ENCODE measurements at regions not wholly inside any gene's neighbourhood (a gene's known extent, or its start where the extent isn't known, plus 50 kb on each side); places are given as distances from the start of the nearest gene placed in this dataset.
A peak's percentile ranks its signal among the peaks of the same experiment; 100 is the strongest.

DNA sequence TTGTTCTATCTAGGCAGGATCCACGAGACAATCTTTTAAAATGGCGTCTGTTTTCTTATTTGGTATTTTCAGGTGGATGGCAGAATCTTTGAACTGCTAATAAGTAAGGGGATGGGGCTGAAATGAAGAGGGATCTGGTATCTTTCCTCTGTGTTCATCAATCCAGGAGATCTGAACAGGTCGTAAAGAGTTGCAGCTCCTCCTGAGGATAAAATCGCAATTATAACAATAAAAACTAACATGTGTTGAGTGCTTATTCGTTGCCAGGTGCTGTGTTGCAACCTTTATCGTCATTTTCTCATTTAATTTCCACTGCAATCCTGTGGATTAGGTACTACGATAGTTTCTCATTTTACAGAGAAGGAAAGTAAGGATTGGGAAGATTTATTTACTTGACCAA, 134.6 kb upstream of the DPYD start:
- DNase-seq = no peak

DNA sequence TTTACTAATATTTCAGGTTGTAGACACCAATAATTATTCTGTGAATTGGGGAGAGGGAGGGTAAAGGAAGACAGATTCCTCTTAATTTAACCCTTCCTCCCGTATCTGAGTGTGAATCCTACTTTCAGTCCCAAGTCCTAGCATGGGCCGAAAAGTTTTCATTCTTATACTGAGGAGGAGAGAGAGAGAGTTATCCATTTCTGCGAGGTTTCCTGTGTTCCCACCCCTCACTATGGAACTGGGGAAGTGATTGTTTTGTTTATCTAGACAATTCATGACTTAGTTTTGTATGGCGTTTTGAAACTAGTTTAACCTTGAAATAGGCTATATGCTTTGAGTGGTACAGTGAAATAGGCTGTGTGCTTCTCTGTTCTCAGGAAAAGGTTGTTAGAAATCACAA, 134.0 kb upstream of the DPYD start:
- no peak for DNase-seq

DNA sequence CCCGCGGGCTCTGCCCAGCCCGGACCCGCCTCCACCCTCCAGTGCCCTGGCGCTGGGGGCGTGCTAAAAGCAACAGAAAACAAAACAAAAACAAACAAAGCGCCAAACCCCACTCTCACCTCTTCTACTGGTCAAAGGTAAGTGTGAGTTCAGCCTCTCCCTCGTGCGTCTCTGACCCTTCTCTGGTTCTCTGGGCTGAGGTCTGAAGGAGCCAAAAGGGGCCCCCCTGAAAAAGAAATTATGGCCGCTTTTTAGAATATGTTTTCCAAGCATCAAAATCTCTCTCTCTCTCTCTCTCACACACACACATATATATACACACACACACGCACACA, 133.5 kb upstream of the DPYD start:
- no peak for DNase-seq

DNA sequence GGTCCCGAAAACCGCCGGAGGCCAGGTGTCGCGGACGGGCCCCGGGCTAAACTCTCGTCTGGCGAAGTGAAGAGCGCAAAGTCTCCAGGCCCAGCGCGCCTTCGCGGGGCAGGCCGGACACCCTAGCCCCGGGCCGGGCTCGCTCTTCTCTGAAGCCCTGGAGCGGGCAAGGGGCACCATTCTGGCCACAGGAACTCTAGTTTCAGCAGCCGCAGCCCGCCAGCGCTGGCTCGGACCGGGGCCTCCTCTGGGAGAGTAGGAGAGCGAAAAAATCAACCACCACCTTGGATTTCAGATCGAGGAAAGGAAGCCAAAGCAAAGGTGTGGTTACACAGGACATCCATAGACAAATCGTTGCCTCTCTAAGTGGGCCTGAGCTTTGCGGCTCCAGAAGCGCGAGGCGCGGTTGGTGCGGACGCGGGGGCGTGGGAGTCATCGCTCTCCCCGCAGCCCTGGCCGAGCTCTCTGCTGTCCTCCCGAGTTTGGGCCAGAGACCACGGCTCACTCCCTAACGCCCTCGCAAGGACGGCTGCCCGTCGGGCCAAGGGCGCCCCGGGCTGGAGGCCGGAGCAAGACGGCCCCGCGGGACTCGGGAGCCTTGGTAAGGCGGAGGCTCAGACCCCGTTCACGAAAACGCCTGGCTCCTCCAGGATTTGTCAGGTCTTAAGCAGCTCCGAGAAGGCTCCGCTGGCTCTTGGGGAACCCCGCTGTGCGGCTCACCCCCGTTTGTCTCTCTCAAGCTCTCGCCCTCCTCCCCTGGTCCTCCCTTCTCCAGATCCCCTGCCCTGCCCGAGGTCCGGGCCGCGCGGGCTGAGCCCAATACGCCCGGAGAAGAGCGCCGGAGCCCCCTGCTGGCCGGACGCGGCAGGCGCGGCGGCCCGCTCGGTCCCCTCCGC, 132.9 kb upstream of the DPYD start:
- DNase-seq = peak; percentile 75

DNA sequence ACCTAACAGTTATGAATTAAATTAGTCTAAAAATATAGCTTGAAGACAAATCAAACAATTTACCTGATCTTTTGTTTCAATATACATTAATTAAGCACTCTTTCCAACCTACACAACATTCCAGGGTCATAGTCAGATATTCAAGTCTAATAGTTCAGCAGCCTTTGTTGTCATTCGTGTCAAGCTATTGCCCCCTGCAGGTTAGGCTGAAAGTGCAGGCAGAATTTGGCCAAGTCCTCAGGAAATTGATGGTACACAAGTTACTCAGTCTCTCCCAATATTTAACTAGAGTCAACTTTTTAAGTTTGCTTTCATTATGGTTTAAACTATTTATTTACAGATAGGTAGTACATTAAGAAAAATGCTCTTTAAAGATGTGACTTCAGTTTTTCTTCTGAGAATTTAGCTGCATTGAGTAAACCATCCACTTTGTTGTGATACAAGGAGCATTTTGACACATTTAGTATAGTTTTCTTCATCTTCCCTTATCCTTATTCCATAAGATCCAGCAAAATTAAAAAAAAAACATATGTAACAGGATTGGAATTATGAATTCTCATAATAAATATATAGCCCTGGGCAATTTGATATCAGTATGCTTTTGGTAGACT, 130.3 kb upstream of the DPYD start:
- DNase-seq = peak; percentile 73

DNA sequence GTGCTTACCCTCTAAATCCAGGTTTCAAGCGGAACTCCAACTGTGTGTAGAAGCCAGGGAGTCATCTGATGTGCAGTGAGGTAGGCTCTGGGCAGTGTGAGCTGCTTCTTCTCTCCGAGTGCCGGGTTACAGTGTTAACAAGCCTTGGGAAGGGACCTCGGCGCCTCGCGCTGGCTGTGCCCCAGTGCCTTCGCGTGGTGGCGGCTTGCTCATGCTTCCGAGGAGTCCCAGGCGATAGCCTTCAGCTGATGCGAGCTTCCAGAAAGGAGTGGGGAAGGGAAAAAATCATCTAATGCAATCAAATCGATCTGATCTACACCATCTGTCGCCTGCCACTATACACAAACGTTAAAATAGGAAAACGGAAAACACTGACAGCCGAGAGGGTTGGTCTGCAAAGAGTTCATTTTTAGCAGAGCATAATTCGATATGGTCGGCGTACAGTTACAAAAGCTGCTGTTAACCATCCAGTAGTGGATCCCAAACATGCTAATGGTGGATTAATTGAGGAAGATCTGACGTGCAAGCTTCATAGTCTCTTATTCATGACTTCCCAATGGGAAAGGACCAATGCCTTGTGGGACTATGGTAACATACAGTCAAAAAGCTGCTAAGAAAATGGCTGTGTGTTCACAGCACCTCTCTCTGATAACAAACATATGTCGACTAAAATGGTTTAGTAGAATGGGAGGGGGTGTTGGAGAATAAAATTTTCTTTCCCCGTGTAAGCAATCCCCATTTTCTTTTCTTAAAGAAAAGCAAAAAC, 128.7 kb upstream of the DPYD start:
- DNase-seq = no peak

DNA sequence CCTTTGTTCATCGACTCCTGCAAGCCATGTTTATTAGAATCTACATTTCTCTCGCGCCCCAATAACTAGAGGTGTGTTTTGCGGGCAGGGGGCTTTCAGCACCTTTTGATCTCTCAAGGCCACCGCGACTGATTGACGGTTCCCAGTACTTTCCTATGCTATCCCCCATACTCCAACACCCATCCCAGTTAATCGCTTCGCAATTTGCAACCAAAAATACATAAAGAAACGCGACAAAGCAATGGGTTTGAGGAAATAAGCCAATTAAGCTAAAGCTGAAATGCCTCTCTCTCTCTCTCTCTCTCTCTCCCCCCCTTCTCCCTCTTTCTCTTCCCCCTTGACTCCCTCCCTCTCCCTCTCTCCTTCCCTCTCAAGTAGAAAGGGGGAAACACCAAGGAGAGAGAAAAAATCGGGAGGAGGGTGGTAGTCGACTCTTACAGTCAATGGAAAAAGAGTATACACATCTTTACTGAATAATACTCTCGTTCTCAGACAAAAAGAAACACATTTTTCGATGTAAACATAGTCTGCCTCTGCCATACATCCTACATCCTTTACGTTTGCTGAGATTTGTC, 128.0 kb upstream of the DPYD start:
- DNase-seq = no peak

DNA sequence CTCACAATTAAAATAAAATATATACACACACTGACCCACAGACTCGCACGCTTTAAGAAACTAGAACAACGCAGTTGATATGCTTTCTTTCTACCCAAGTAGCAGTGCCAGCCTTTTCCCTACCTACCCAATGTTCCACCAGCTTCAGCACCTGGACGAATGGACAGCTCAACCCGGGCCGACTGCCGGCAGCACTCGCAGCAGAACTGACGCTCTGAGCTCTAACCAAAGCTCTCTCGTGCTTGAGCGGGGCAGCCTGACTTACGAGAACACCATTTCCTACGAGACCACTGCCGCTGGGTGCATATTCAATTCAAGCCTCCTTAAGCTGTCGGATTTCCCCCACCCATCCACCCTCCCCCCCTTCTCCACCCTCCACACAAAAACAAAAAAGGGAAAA, 127.4 kb upstream of the DPYD start:
- no peak for DNase-seq

DNA sequence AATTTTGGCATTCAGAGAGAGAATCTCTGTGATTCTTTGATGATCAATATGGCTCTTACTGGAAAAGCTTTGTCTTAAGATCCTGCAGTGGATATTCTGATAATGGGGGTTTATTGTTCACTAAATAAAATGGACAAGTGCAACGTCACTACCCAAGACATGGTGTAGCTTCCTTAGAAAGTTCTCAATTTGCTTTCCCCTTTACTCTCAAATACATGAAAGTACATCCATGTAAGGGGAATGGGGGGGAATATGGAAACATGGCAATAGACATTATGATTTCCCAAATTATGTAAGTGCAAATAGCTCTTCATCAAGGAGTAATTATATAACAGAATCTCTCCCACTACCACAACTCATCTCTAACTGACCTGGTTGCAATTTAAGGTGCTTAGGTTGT, 126.3 kb upstream of the DPYD start:
- no peak for DNase-seq

DNA sequence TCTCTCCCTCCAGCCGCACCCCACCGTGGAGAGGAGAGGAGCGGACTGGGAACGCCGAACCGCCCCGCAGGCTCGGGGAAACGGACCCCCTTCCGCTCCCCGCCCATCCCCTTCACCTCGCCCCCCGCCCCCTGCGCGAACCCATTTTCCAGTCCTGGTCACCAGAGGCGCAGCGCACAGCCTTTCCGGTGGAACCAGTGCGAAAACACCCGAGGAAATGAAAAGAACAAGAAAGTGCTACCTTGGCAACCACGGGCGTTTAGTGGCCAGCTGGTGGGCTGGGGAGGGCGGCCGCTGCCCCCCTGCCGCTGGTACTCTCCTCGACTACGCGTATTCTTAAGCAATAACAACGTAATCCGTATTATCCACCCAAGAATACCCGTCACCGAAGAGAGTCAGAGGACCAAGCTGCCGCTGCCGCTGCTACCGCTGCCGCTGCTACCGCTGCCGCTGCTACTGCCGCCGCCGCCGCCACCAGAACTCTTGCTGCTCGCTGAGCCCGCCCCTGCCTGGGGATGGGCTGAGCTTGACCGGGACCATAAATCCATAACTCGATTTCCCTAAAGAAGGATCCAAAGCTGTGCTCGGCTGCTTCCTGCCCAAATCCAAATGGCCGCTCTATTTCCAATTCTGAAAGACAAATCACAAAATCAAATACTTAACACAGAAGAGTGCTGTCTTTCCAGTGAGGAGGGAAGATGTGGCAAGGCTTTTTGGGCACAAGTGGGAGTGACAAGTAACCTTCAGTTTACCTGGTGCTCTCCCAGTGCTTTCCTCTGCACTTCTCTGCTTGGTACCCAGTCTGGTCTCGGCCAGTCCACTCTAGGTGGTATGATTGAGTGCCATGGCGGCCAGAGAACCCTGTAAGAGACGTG, 125.2 kb upstream of the DPYD start:
- no peak for DNase-seq

DNA sequence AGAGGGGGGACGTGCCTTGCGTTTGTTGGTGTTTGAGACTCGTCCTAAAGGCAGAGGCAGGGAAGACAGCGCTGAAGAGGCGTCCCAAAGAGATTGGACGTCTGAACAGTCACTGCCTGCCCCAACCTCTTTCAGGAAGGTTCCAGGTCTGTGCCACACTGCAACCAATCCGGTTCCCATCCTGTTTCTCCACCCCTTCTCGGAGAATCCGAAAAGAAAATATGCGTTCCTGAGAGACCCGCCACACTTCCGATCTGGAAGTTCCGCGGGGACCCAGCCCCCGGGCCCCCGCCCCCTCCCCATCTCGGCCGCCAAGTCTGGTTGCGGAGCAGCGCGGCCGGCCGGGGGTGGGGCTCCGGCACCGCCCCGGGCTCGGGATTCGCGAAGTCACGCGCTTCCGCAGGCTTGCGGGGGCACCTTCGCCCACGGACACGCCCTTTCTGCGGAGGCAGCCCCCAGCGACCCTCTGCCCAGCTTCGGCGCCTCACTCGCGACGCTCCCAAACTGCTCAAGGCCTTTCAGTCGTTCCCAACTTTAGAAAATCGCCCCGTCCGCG, 124.5 kb upstream of the DPYD start:
- no peak for DNase-seq

DNA sequence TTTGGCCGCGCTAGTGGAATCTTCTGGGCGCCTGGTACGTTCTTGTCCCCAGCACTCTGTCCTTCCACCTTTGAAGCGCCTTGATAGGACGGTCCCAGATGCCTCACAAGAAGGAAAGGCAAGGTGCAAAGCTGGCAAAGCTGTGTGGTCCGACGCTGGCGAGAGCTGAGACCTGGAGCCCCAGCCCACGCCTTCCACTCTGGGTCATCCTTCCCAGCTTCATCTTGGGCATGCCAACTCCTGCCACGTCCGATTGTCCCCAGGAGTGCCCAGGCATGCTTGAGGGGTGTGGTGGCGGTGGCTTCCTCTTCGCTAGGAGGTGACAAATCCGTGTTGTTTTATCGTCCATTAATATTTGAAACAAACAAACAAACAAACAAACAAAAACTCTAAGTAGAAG, 123.9 kb upstream of the DPYD start:
- DNase-seq = no peak

DNA sequence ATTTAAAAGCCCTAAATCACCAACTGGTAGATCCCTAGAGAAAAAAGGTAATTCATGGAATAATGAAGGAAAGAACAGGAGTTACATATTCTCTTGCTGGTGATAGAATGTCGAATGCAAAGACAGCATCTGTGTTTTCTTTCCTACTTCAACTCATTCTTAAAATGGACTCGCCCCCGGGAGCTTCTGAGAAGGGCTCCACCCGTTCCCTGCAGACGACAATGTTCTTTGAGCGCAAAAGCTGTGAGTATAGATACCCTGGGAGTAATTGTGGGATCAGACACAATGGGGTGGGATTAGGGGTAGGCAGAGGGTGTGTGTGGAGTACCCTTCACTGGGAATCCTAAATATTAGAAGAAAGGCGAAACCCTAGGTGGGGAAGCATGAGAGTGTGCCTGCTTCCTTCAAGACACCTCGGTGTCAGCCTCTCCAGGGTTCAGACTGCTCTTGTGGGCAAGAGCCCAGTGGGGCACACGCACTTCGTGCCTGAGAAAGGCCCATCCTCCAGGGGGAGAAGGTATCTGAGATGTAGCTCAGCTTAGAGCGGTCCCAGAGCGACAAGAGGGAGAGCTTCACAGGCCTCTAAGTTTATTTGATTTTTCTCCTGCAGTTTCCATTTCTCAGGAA, 123.3 kb upstream of the DPYD start:
- peak; percentile 11 for DNase-seq

DNA sequence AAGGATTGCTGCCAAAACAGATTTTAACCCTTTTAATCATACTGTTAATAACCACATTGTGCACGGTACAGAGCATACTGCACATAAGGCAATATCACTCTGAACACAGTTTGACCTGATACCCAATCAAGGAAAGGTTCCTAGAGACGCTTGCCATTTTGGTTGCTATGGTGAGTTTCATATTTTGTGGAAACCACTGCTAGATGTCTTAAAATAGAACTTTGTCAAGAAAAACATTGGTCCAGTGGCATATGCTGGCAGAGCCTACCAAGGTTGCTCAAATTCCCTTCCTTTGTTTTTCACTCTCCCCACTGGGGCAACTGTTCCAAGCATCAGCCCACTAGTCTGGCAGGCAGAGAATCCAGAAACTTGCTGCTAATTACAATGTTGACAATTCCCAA, 114.8 kb upstream of the DPYD start:
- DNase-seq = peak; percentile 91

DNA sequence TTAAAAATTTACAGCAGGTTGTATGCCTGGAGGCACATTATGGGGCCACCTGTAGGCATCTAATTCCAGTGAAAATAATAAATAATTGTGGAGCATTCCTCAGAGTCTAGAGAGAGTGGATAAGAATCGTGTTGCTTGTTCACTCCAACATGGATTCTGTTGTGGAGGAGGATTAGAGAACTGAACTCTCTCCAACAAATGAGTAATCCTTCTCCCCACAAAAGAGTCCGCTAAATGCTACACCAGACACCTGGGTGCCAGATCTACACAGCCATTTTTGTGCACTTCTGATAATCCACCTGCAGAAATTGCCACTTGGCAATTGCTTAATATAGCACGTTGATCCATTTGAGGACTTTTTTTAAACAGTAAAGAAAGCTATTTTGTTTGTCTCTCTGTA, 113.7 kb upstream of the DPYD start:
- DNase-seq = peak; percentile 84

DNA sequence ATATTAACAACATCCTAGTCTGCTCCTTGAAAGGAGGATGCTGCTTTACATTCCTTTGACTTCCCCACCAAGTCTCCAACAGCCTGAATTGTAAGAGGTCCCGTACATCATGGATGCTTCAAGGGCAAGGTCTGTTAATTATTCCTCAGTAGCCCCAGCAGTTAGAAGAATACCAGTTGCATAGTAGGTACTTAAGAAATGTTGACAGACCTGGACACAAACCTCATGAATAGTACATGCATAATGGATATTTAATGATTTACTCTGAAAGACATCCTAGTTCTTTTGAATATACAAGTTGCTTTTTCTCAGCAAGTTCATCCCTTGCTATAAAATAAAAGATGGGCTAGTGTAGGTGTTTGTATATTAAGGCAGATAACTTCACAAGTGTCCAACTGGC, 112.1 kb upstream of the DPYD start:
- DNase-seq = no peak

DNA sequence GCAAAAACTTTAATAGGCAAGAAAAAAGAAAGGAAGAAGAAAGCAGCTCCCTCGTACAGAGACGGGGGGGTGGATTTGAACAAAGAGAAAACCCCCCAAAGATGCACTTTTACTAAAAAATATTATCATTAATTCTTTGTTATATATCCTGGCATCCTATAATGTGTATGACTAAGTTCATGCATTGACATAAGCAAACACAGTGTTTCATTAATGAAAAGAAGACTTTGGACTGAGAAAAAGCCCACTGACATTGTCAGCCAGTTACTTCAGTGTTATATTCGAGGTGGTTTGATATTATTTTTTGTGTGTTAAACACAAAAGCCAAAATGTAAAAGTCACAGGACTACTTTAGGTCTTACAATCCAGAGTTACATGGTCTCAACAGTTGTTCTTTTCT, 110.1 kb upstream of the DPYD start:
- DNase-seq = no peak

DNA sequence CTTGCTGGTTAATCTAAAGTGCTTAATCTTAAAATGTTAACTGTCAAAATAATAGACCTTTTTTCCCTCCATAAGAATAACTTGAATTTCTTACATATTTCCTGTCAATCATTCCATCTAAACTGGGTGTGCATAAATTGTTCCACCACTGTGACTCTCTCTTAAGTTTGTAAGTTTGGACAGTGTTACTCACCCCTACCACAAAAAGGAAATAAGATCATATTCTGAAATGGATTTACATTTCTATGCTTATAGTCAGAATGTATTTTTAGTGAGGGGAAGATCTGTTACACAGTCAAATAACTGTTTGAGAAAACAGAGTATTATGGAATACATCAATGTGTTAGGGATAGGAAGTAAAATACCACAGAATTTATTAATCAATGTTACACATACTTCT, 109.6 kb upstream of the DPYD start:
- DNase-seq = no peak

DNA sequence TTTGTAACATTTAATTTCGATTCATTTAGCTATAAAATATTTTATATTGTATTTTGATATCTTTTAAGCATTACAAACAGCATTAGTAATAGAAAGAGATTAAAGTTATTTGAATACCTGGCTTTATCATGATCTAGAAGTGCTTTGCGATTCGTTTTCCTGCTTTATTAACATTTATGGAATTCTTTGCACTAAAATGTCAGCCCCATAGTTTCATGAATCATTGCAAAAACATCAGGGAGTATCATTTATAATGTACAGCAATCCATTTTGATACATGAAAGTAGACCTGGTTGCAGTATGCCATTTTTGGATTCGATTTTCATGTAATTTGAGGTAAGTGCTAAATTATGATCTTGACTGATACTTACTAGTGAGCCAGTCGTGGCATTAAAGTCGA, 108.0 kb upstream of the DPYD start:
- no peak for DNase-seq

DNA sequence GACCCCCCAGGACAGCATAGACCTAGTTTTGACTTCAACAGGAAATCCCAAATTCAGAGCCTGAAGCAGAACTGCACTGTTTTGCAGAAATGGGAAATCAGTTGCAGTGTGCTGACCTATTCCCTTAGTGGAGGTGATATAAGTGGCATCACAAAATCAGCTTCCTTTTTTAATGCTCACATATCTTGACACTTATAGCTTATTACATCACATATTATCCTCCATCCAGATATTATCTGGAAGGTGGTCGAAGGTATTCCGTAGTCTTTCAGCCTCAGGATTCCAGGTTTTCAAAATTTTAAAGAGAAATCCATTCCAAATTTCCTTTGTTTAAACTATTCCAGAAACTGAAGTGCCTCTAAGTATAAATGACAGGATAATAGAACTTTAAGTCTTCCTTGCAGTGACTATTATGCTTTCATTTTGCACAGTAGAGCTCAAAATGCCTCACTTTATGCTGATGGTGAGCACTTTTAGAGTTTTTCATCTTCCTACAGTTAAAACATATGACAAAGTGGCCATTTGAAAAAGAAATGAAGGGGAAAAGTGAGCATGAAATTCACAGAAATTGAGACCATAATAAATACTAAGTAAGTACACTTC, 106.4 kb upstream of the DPYD start:
- DNase-seq = no peak

DNA sequence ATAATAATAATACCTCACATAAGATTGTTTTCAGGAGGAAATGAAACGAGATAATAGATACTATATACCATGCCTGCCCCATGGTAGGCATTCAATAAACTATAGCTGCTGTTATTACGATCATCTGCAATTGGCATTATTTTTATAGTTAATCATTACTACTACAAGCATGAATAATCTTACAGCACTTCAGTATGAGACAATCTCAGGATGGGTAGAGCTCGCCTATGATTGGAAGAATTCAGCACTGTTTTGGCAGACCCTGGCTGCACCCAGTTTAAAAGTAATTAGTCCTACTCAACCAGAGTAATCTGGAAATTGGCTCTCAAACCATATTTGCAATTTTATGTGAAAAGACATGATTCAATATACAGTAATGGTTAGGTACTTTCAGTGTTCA, 105.0 kb upstream of the DPYD start:
- DNase-seq = no peak

DNA sequence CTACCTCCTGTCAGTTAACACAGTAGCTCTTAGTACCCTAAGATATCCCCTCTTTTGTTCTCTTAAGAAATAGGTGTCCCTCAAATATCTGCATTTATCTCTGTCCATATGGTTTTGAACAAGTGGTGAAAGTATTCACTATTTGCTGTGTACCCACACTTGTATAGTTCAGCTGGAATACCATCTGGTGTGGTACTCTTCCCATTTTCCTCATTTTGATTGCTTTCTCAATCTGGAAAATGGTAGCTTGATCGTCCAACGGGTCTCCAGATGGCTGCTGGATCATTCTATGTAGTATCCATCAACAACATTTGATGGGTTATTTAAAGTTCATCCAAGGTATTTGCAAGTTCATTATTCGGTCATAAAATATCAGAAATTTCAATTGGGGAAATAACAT, 100.3 kb upstream of the DPYD start:
- peak; percentile 43 for DNase-seq

Measured in NCI-H69 (cell line).